Gastrocnemius medialis (tissue), 4 donors: ENCODE measurements at regions not wholly inside any gene's neighbourhood (a gene's known extent, or its start where the extent isn't known, plus 50 kb on each side); places are given as distances from the start of the nearest gene placed in this dataset.
A peak's percentile ranks its signal among the peaks of the same experiment; 100 is the strongest.

Experiments
- ATAC-seq, 2 donors: fragments of 150-250 bp; one replicate each; pipeline ENCODE4 v1.9.1; 2016
- DNase-seq, 2 donors: peaks; one replicate each; pipeline ENCODE4 v3.0.0-alpha.2; 2019
- H3K27ac ChIP-seq, 4 donors: fragments of 200-600 bp; sonication (generic); 1 replicate in 1 of 4; 2 replicates in 3 of 4; pipeline ENCODE4 v1.5.1; 2016 to 2018; ENCODE audit warnings: mild to moderate bottlenecking in 2 of 4, moderate library complexity in 1 of 4
- H3K27me3 ChIP-seq, 3 donors: fragments of 200-600 bp; sonication (generic) in 2 of 3; 1 replicate in 1 of 3; 2 replicates in 2 of 3; pipeline versions ENCODE4 v1.5.1 to v1.6.0; 2016 to 2019; ENCODE audit warnings: mild to moderate bottlenecking in 1 of 3, moderate library complexity in 1 of 3
- H3K36me3 ChIP-seq, 2 donors: fragments of 200-600 bp; sonication (generic) in 1 of 2; one replicate each; pipeline ENCODE4 v1.5.1; 2017 to 2018
- H3K4me1 ChIP-seq, 2 donors: fragments of 200-600 bp; sonication (generic) in 1 of 2; one replicate each; pipeline ENCODE4 v1.5.1; 2016 to 2017; ENCODE audit warnings: mild to moderate bottlenecking in 2 of 2
- H3K4me3 ChIP-seq, 4 donors: fragments of 200-600 bp; sonication (generic) in 3 of 4; 1 replicate in 1 of 4; 2 replicates in 3 of 4; pipeline ENCODE4 v1.5.1; 2016 to 2019; ENCODE audit warnings: mild to moderate bottlenecking in 2 of 4
- H3K9me3 ChIP-seq, 3 donors: fragments of 200-600 bp; sonication (generic) in 2 of 3; 1 replicate in 1 of 3; 2 replicates in 2 of 3; pipeline ENCODE4 v1.5.1; 2016 to 2019
- CTCF ChIP-seq, 5 experiments: fragments of 450-650 bp in 3 of 5; fragments of 200-600 bp in 2 of 5; sonication (generic) in 2 of 5; IDR thresholded peaks in 4 of 5; conservative IDR thresholded peaks in 1 of 5; 1 replicate in 4 of 5; 2 replicates in 1 of 5; pipeline ENCODE4 v1.5.1; 2016 to 2019; ENCODE audit warnings: antibody characterized with exemption in 5 of 5, mild to moderate bottlenecking in 3 of 5, moderate library complexity in 3 of 5
- POLR2A ChIP-seq, 2 donors: fragments of 450-650 bp; IDR thresholded peaks; one replicate each; pipeline ENCODE4 v1.6.1; 2017; ENCODE audit warnings: antibody characterized with exemption in 2 of 2, mild to moderate bottlenecking in 2 of 2, moderate library complexity in 2 of 2
- in situ Hi-C, 4 donors: fragments of 200-750 bp; cut with MboI; loops; one replicate each; pipeline versions ENCODE4 v1.15.0 to v1.8.0; 2017; ENCODE audit warnings: low sequenced_read_pairs in 4 of 4
- intact Hi-C: fragments of 100-400 bp; cut with DNase I; formaldehyde crosslinking; loops from one replicate; pipeline ENCODE4 v1.15.1; 2023; ENCODE audit warnings: low total_unique reads

DNA sequence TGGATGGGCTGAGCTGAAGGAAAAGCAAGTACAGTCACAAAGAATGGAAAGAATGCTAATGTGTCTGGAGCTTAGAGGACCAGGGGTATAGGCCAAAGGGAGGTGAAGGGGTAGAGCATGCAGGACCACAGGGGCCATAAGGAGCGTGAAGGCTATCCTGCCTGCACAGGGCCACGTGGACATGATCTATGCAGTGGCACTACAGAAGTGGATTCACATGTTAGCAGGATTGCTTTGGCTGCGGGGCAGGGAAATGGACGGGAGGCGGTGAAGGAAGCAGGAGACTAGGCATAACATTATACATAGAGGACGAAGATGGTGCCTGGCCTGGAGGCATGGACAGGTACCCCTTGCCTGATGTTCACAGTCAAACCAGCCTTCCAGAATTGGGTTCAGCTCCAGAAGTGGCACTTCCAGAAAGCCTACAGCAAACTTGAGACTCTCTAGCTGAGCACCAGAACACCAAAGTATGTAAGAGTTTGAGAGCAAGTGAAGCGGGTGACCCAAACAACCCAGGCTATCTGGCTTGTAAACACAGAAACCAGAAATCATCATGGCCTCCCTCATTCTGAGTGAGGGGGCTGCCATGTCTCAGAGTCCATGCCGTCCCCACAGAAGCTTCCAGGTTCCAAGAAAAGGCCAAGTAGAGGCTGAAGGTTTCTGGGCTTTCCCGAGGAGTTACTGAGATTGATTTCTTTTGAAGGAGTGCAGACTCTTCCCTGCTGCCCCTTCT, 135.5 kb upstream of the JUN start:
- in situ Hi-C loops = no loop called here
- intact Hi-C loops = no loop called here
- TF ChIP-seq POLR2A (IDR thresholded peaks at IDR 0.05) (no peak), CTCF (IDR thresholded peaks at IDR 0.05 in 4 of 5, conservative IDR thresholded peaks at IDR 0.05 in 1 of 5) (no peak)
- ATAC-seq = no peak
- no peak for DNase-seq
- Histone ChIP-seq H3K27me3 (no peaks in the 10 kb centered on the region), H3K27ac (no peak overlapping the region), H3K4me1 (peaks cover 7 to 16% of the 10 kb centered on the region in 2 donors), H3K4me3 (no peak overlapping the region), H3K9me3 (peaks cover 0 to 3% (median 0%) of the 10 kb centered on the region in 3 donors), H3K36me3 (no peaks in the 10 kb centered on the region)

DNA sequence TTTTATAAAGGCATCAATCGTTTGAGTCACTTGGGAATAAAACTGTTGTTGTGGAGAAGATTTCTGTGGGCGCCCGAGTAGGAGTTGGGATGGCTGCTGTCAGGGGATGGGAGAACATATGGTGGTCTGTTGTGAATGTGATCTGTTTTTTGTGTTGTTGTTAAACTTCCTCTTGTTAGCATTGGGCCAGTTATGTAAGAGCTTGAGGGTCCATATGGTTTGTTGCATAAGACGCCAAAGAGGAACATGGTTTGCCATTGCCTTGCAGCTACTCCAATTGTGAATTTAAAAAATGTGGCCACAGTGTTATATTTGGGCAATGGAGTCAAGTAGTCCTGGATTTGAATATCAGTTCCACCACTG, 136.1 kb upstream of the JUN start:
- no peak overlapping the region for H3K4me3 ChIP-seq
- DNase-seq (no peak), ATAC-seq (no peak)
- H3K36me3 ChIP-seq = no peaks in the 10 kb centered on the region
- TF ChIP-seq POLR2A (IDR thresholded peaks at IDR 0.05) = no peak
- no peak for TF ChIP-seq CTCF (IDR thresholded peaks at IDR 0.05 in 4 of 5, conservative IDR thresholded peaks at IDR 0.05 in 1 of 5)
- H3K9me3 ChIP-seq = peaks cover 0 to 3% (median 0%) of the 10 kb centered on the region in 3 donors
- no peak overlapping the region for H3K27ac ChIP-seq
- in situ Hi-C loops (no loop called here), intact Hi-C loops (no loop called here)
- peaks cover 7 to 16% of the 10 kb centered on the region in 2 donors for H3K4me1 ChIP-seq
- H3K27me3 ChIP-seq = no peaks in the 10 kb centered on the region

- H3K4me3 ChIP-seq = no peak overlapping the region
- peaks cover 7 to 21% of the 10 kb centered on the region in 2 donors for H3K4me1 ChIP-seq
- no peak overlapping the region for H3K27ac ChIP-seq
- intact Hi-C loops (no loop called here), in situ Hi-C loops (no loop called here)
- no peaks in the 10 kb centered on the region for H3K36me3 ChIP-seq
- no peak for TF ChIP-seq CTCF (IDR thresholded peaks at IDR 0.05 in 4 of 5, conservative IDR thresholded peaks at IDR 0.05 in 1 of 5)
- TF ChIP-seq POLR2A (IDR thresholded peaks at IDR 0.05) = no peak
- no peaks in the 10 kb centered on the region for H3K27me3 ChIP-seq
- no peak for ATAC-seq
- no peak for DNase-seq
- no peaks in the 10 kb centered on the region for H3K9me3 ChIP-seq
Observed at GRCh38 chr1:58921342-58921741, 137.5 kb upstream of the JUN start.

DNA sequence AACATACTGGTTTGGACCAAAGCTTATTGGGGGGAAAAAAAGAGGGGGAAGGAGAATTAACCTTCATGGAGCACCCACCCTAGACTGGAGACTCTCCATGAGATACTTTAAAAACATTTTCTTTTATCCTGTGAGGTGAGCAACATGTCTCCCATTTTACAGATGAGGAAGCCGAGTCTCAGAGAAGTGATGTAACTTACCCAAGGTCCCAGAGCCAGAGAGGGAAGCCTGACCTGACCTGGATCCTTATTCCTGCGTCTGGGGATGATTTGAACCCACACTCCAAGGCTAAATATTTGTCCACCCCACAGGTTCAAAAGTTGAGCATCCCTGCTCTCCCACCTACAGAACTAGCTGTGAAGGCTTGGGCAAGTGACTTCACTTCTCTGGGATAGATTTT, 137.9 kb upstream of the JUN start:
- no peaks in the 10 kb centered on the region for H3K9me3 ChIP-seq
- in situ Hi-C loops (no loop called here), intact Hi-C loops (no loop called here)
- TF ChIP-seq CTCF (IDR thresholded peaks at IDR 0.05 in 4 of 5, conservative IDR thresholded peaks at IDR 0.05 in 1 of 5) (no peak), POLR2A (IDR thresholded peaks at IDR 0.05) (no peak)
- H3K36me3 ChIP-seq = no peaks in the 10 kb centered on the region
- no peaks in the 10 kb centered on the region for H3K27me3 ChIP-seq
- H3K4me1 ChIP-seq = peaks cover 7 to 21% of the 10 kb centered on the region in 2 donors
- H3K4me3 ChIP-seq = no peak overlapping the region
- no peak for ATAC-seq
- H3K27ac ChIP-seq = peak overlapping the region in 2 of 4 donors; percentile 20 to 67
- no peak for DNase-seq
